ENCODE measurements at regions not wholly inside any gene's neighbourhood (a gene's known extent, or its start where the extent isn't known, plus 50 kb on each side); places are given as distances from the start of the nearest gene placed in this dataset.
"Not testable (repeated sequence)": the region's sequence is repeated elsewhere in the genome, so short reads cannot be mapped to it uniquely, and the experiment has no call there.

- intact Hi-C loops (cut with micrococcal nuclease): no loop called here
These were observed 880.2 kb upstream of the AUTS2 start for GRCh38 chr7:68718097-68718551.

- intact Hi-C loops (cut with micrococcal nuclease): no loop called here
These were observed 877.6 kb upstream of the AUTS2 start for GRCh38 chr7:68720697-68721096.

GRCh38 chr7:68722044-68722443 lies 876.2 kb upstream of the AUTS2 start:
- intact Hi-C loops (cut with micrococcal nuclease): no loop called here

GRCh38 chr7:68724965-68725364 lies 873.3 kb upstream of the AUTS2 start:
- intact Hi-C loops (cut with micrococcal nuclease): no loop called here

- intact Hi-C loops (cut with micrococcal nuclease): no loop called here
These were observed 872.2 kb upstream of the AUTS2 start for GRCh38 chr7:68725843-68726785.

GRCh38 chr7:68728720-68729119 lies 869.6 kb upstream of the AUTS2 start:
- intact Hi-C loops (cut with micrococcal nuclease): not testable (repeated sequence)

- intact Hi-C loops (cut with micrococcal nuclease): no loop called here
These were observed 868.9 kb upstream of the AUTS2 start for GRCh38 chr7:68729371-68729770.

GRCh38 chr7:68730194-68730593 lies 868.1 kb upstream of the AUTS2 start:
- intact Hi-C loops (cut with micrococcal nuclease): no loop called here

- intact Hi-C loops (cut with micrococcal nuclease): no loop called here
These were observed 867.3 kb upstream of the AUTS2 start for GRCh38 chr7:68730964-68731363.

- intact Hi-C loops (cut with micrococcal nuclease): no loop called here
These were observed 864.8 kb upstream of the AUTS2 start for GRCh38 chr7:68733219-68734153.

- intact Hi-C loops (cut with micrococcal nuclease): no loop called here
These were observed 863.8 kb upstream of the AUTS2 start for GRCh38 chr7:68734431-68734830.

- intact Hi-C loops (cut with micrococcal nuclease): no loop called here
These were observed 859.0 kb upstream of the AUTS2 start for GRCh38 chr7:68739306-68739705.

GRCh38 chr7:68744036-68744435 lies 854.2 kb upstream of the AUTS2 start:
- intact Hi-C loops (cut with micrococcal nuclease): no loop called here

GRCh38 chr7:68748934-68749900 lies 849.1 kb upstream of the AUTS2 start:
- intact Hi-C loops (cut with micrococcal nuclease): no loop called here

- intact Hi-C loops (cut with micrococcal nuclease): no loop called here
These were observed 845.6 kb upstream of the AUTS2 start for GRCh38 chr7:68752485-68753178.

- intact Hi-C loops (cut with micrococcal nuclease): no loop called here
These were observed 843.9 kb upstream of the AUTS2 start for GRCh38 chr7:68754414-68754813.

GRCh38 chr7:68756986-68757495 lies 841.2 kb upstream of the AUTS2 start:
- intact Hi-C loops (cut with micrococcal nuclease): no loop called here

GRCh38 chr7:68760556-68760955 lies 837.7 kb upstream of the AUTS2 start:
- intact Hi-C loops (cut with micrococcal nuclease): no loop called here

- intact Hi-C loops (cut with micrococcal nuclease): no loop called here
These were observed 830.8 kb upstream of the AUTS2 start for GRCh38 chr7:68767462-68767861.

GRCh38 chr7:68770649-68771048 lies 827.6 kb upstream of the AUTS2 start:
- intact Hi-C loops (cut with micrococcal nuclease): no loop called here

Data from T-helper 2 cell treated with Interferon-gamma antibody and Interleukin-4, amounts not matched to agents 100 ng/mL and 5 ng/mL, for 36 hours (primary cell).